Naive thymus-derived CD4-positive, alpha-beta T cell (primary cell): ENCODE measurements at regions not wholly inside any gene's neighbourhood (a gene's known extent, or its start where the extent isn't known, plus 50 kb on each side); places are given as distances from the start of the nearest gene placed in this dataset.
"Not testable (repeated sequence)": the region's sequence is repeated elsewhere in the genome, so short reads cannot be mapped to it uniquely, and the experiment has no call there.

ENCODE experiments used
- ATAC-seq: fragments of 150-1000 bp; cut with Tn5 transposase; 2 replicates; pipeline ENCODE4 v1.10.0; 2021; ENCODE audit warnings: mild to moderate bottlenecking, moderate library complexity
- CTCF ChIA-PET: fragments of 350-600 bp; sonication (Branson Sonifier 250); formaldehyde crosslinking; loops from one replicate; lab custom pipeline; 2021; ENCODE audit warnings: antibody characterized with exemption; lab: Charles Lee
- POLR2A ChIA-PET: fragments of 350-600 bp; sonication (Branson Sonifier 250); formaldehyde crosslinking; loops from one replicate; lab custom pipeline; 2021; ENCODE audit warnings: antibody characterized with exemption, inconsistent platforms; lab: Charles Lee
- DNase-seq, 9 donors: peaks; one replicate each; pipeline versions ENCODE4 v3.0.0 to v3.0.0-alpha.2; 2020 to 2022; ENCODE audit warnings: mixed read lengths in 1 of 9
- H3K27ac ChIP-seq: one replicate; pipeline ENCODE4 v1.7.0; 2013; ENCODE audit warnings: mild to moderate bottlenecking, low read depth, low read length, moderate library complexity
- H3K27me3 ChIP-seq, 2 donors: one replicate each; pipeline ENCODE4 v1.7.0; 2013; ENCODE audit warnings: low read length in 2 of 2, mild to moderate bottlenecking in 2 of 2, moderate library complexity in 2 of 2; ENCODE audit not compliant: control insufficient read depth in 2 of 2, insufficient read depth in 2 of 2
- H3K36me3 ChIP-seq, 3 experiments: 1 replicate in 2 of 3; 2 replicates in 1 of 3; pipeline ENCODE4 v1.7.0; 2013; ENCODE audit warnings: low read length in 3 of 3, mild to moderate bottlenecking in 3 of 3, moderate library complexity in 1 of 3; ENCODE audit not compliant: insufficient read depth in 3 of 3, control insufficient read depth in 2 of 3
- H3K4me1 ChIP-seq, 2 donors: one replicate each; pipeline ENCODE4 v1.7.0; 2013; ENCODE audit warnings: low read length in 2 of 2, mild to moderate bottlenecking in 2 of 2, moderate library complexity in 1 of 2; ENCODE audit not compliant: control insufficient read depth in 2 of 2, insufficient read depth in 2 of 2
- H3K4me3 ChIP-seq: 2 replicates; pipeline ENCODE4 v1.7.0; 2013; ENCODE audit warnings: mild to moderate bottlenecking, low read length
- H3K9me3 ChIP-seq, 3 experiments: 1 replicate in 2 of 3; 2 replicates in 1 of 3; pipeline ENCODE4 v1.7.0; 2013; ENCODE audit warnings: low read length in 3 of 3; ENCODE audit not compliant: control insufficient read depth in 2 of 3
- H3K27ac Mint-ChIP-seq, 9 donors: one replicate each; pipeline ENCODE4 v1.8.0; 2020 to 2022; ENCODE audit warnings: mixed read lengths in 9 of 9, mild to moderate bottlenecking in 8 of 9, moderate library complexity in 5 of 9, inconsistent platforms in 2 of 9
- H3K27me3 Mint-ChIP-seq, 5 donors: one replicate each; pipeline ENCODE4 v1.8.0; 2021 to 2022; ENCODE audit warnings: mixed read lengths in 5 of 5, mild to moderate bottlenecking in 1 of 5
- H3K36me3 Mint-ChIP-seq, 5 donors: one replicate each; pipeline ENCODE4 v1.8.0; 2020 to 2022; ENCODE audit warnings: mixed read lengths in 5 of 5, mild to moderate bottlenecking in 3 of 5, inconsistent platforms in 1 of 5
- H3K4me1 Mint-ChIP-seq, 7 donors: one replicate each; pipeline ENCODE4 v1.8.0; 2020 to 2022; ENCODE audit warnings: mixed read lengths in 7 of 7, mild to moderate bottlenecking in 3 of 7, inconsistent platforms in 1 of 7
- H3K4me3 Mint-ChIP-seq, 10 donors: one replicate each; pipeline ENCODE4 v1.8.0; 2020 to 2022; ENCODE audit warnings: mild to moderate bottlenecking in 10 of 10, mixed read lengths in 10 of 10, moderate library complexity in 6 of 10, inconsistent platforms in 2 of 10
- H3K9me3 Mint-ChIP-seq, 11 donors: one replicate each; pipeline ENCODE4 v1.8.0; 2020 to 2022; ENCODE audit warnings: mixed read lengths in 11 of 11, mild to moderate bottlenecking in 4 of 11, inconsistent platforms in 1 of 11, moderate library complexity in 1 of 11
- intact Hi-C, 2 donors: fragments of 100-400 bp; cut with micrococcal nuclease; formaldehyde crosslinking; loops; one replicate each; pipeline ENCODE4 v1.15.1; 2023

GRCh38 chr3:75435794-75436400, 228.2 kb upstream of the FRG2C start:
- CTCF ChIA-PET, H3K36me3 Mint-ChIP-seq, H3K9me3 Mint-ChIP-seq, H3K9me3 ChIP-seq, H3K27me3 Mint-ChIP-seq, ATAC-seq, H3K36me3 ChIP-seq, DNase-seq, POLR2A ChIA-PET, H3K27me3 ChIP-seq, H3K4me1 ChIP-seq: not testable (repeated sequence)
- H3K4me3 Mint-ChIP-seq, result peak overlapping the region; percentile 95 to 100 (median 99)
- Histone ChIP-seq H3K4me3 (peak overlapping the region; percentile 68), H3K27ac (peak overlapping the region; percentile 87)
- H3K27ac Mint-ChIP-seq, result peak overlapping the region in 8 of 9 donors; percentile 64 to 100 (median 98)
- intact Hi-C loops, result loop anchor here in 1 of 2 donors (5.0 kb wide), 1 partner anchor 206 kb away; no protein-coding TSS in a partner anchor
- H3K4me1 Mint-ChIP-seq, result peaks cover 0 to 22% (median 15%) of the 10 kb centered on the region in 7 donors

GRCh38 chr3:75440986-75441385, 223.1 kb upstream of the FRG2C start:
- H3K27ac ChIP-seq, POLR2A ChIA-PET, H3K9me3 Mint-ChIP-seq, H3K27me3 ChIP-seq, ATAC-seq, H3K36me3 Mint-ChIP-seq, H3K4me3 Mint-ChIP-seq, H3K4me1 ChIP-seq, DNase-seq, CTCF ChIA-PET, H3K36me3 ChIP-seq, H3K27ac Mint-ChIP-seq, H3K9me3 ChIP-seq, intact Hi-C loops, H3K4me3 ChIP-seq, H3K27me3 Mint-ChIP-seq: not testable (repeated sequence)
- H3K4me1 Mint-ChIP-seq, result peaks cover 0 to 11% (median 6%) of the 10 kb centered on the region in 7 donors

GRCh38 chr3:75444634-75445033, 219.5 kb upstream of the FRG2C start:
- H3K9me3 Mint-ChIP-seq, H3K27ac Mint-ChIP-seq, H3K4me3 Mint-ChIP-seq, H3K36me3 ChIP-seq, ATAC-seq, intact Hi-C loops, H3K9me3 ChIP-seq, H3K4me1 ChIP-seq, POLR2A ChIA-PET, H3K4me3 ChIP-seq, H3K27me3 ChIP-seq, CTCF ChIA-PET, H3K27ac ChIP-seq, DNase-seq, H3K27me3 Mint-ChIP-seq, H3K4me1 Mint-ChIP-seq: not testable (repeated sequence)
- H3K36me3 Mint-ChIP-seq, result peaks cover 0 to 19% (median 9%) of the 10 kb centered on the region in 5 donors

- DNase-seq, H3K27me3 ChIP-seq, H3K4me1 ChIP-seq, CTCF ChIA-PET, H3K4me1 Mint-ChIP-seq, ATAC-seq, H3K27ac Mint-ChIP-seq, H3K27ac ChIP-seq, POLR2A ChIA-PET, H3K27me3 Mint-ChIP-seq, intact Hi-C loops, H3K9me3 ChIP-seq, H3K4me3 Mint-ChIP-seq, H3K9me3 Mint-ChIP-seq, H3K36me3 ChIP-seq, H3K4me3 ChIP-seq: not testable (repeated sequence)
- peaks cover 0 to 21% (median 9%) of the 10 kb centered on the region in 5 donors for H3K36me3 Mint-ChIP-seq
These were observed 218.9 kb upstream of the FRG2C start for GRCh38 chr3:75445234-75445633.

- POLR2A ChIA-PET, intact Hi-C loops: not testable (repeated sequence)
- H3K36me3 Mint-ChIP-seq, result peaks cover 0 to 21% (median 9%) of the 10 kb centered on the region in 5 donors
These were observed 217.2 kb upstream of the FRG2C start for GRCh38 chr3:75446948-75447347.

GRCh38 chr3:75453328-75453727, 210.8 kb upstream of the FRG2C start:
- H3K27ac Mint-ChIP-seq, H3K27ac ChIP-seq, H3K4me3 Mint-ChIP-seq, CTCF ChIA-PET, H3K9me3 Mint-ChIP-seq, H3K27me3 Mint-ChIP-seq, H3K36me3 ChIP-seq, H3K4me1 ChIP-seq, H3K4me3 ChIP-seq, H3K4me1 Mint-ChIP-seq, H3K9me3 ChIP-seq, DNase-seq, H3K27me3 ChIP-seq, ATAC-seq, intact Hi-C loops, POLR2A ChIA-PET: not testable (repeated sequence)
- H3K36me3 Mint-ChIP-seq, result peaks cover 0 to 14% (median 0%) of the 10 kb centered on the region in 5 donors

More at GRCh38 chr3:75446948-75447347, 217.2 kb upstream of the FRG2C start:
- H3K27me3 Mint-ChIP-seq, H3K4me1 Mint-ChIP-seq, H3K4me1 ChIP-seq, H3K27ac Mint-ChIP-seq, H3K36me3 ChIP-seq, H3K27me3 ChIP-seq, ATAC-seq, DNase-seq, CTCF ChIA-PET, H3K4me3 ChIP-seq, H3K9me3 ChIP-seq, H3K4me3 Mint-ChIP-seq, H3K9me3 Mint-ChIP-seq, H3K27ac ChIP-seq: not testable (repeated sequence)

- CTCF ChIA-PET, POLR2A ChIA-PET, H3K9me3 Mint-ChIP-seq, DNase-seq, H3K4me1 Mint-ChIP-seq, H3K27me3 Mint-ChIP-seq, ATAC-seq, H3K27me3 ChIP-seq, intact Hi-C loops, H3K36me3 ChIP-seq, H3K27ac Mint-ChIP-seq, H3K27ac ChIP-seq, H3K4me3 ChIP-seq, H3K4me1 ChIP-seq, H3K4me3 Mint-ChIP-seq, H3K9me3 ChIP-seq: not testable (repeated sequence)
- peaks cover 0 to 12% (median 0%) of the 10 kb centered on the region in 5 donors for H3K36me3 Mint-ChIP-seq
These were observed 210.3 kb upstream of the FRG2C start for GRCh38 chr3:75453839-75454238.
